B cell (primary cell): ENCODE measurements at regions not wholly inside any gene's neighbourhood (a gene's known extent, or its start where the extent isn't known, plus 50 kb on each side); places are given as distances from the start of the nearest gene placed in this dataset.

Source experiments
- EZH2 ChIP-seq: IDR thresholded peaks from 2 replicates; pipeline ENCODE4 v1.6.1; 2012; ENCODE audit warnings: borderline replicate concordance, low read depth, mild to moderate bottlenecking, moderate library complexity, low read length; ENCODE audit not compliant: insufficient read depth, poor library complexity, severe bottlenecking
- TF ChIP-seq, protein P1 (sequence below): fragments of 200-600 bp; IDR thresholded peaks from one replicate; pipeline ENCODE4 v1.8.0; 2022; ENCODE audit warnings: antibody characterized with exemption, mild to moderate bottlenecking

DNA sequence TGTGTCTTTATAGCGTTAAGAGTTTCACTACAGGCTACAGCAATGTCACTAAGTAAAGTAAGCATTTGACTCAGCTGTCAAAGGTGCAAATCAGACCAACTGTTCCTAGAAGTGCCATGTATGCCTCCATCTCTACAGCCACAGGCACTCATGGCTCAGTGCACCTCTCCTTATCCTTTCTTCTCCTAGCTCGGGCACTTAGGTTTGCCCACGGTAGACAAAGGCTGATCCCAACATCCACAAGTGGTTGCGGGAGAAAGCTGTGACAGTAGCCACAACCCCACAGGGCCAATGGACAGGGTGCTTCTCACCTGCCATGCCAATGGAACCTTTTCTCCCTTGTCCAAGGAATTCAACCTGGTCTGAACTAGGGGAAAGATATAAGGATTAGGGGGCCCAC is 228.5 kb upstream of the EXOC2 start:
- TF ChIP-seq, protein P1, sequence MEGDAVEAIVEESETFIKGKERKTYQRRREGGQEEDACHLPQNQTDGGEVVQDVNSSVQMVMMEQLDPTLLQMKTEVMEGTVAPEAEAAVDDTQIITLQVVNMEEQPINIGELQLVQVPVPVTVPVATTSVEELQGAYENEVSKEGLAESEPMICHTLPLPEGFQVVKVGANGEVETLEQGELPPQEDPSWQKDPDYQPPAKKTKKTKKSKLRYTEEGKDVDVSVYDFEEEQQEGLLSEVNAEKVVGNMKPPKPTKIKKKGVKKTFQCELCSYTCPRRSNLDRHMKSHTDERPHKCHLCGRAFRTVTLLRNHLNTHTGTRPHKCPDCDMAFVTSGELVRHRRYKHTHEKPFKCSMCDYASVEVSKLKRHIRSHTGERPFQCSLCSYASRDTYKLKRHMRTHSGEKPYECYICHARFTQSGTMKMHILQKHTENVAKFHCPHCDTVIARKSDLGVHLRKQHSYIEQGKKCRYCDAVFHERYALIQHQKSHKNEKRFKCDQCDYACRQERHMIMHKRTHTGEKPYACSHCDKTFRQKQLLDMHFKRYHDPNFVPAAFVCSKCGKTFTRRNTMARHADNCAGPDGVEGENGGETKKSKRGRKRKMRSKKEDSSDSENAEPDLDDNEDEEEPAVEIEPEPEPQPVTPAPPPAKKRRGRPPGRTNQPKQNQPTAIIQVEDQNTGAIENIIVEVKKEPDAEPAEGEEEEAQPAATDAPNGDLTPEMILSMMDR = no peak
- TF ChIP-seq EZH2 = no peak
